ENCODE measurements at regions not wholly inside any gene's neighbourhood (a gene's known extent, or its start where the extent isn't known, plus 50 kb on each side); places are given as distances from the start of the nearest gene placed in this dataset.

GRCh38 chr3:95588473-95588872 lies 1225.9 kb upstream of the EPHA6 start:
- no TSS peak for BruUV-seq (replicated peaks)
- DNase-seq (ENCODE audit: extremely low read depth in 1 of 4, low spot score in 3 of 4) (no peak), ATAC-seq (no peak), FAIRE-seq (no peak)
- H3K4me1 ChIP-seq (replicated peaks in 1 of 2; ENCODE audit: control insufficient read depth in 2 of 2, insufficient read depth in 2 of 2, low read length in 2 of 2): no peaks in the 10 kb centered on the region
- no peaks in the 10 kb centered on the region for H3K36me3 ChIP-seq (ENCODE audit: control insufficient read depth, insufficient read depth, low read length)
- TF ChIP-seq CBX5 (IDR thresholded peaks at IDR 0.05; ENCODE audit: borderline replicate concordance, low read depth) (no peak), CBX3 (IDR thresholded peaks at IDR 0.05; ENCODE audit: borderline replicate concordance in 1 of 2, low read length in 2 of 2) (no peak), PATZ1 (CRISPR knock-in tag; IDR thresholded peaks at IDR 0.05; ENCODE audit: borderline replicate concordance) (no peak), FUS (optimal IDR thresholded peaks at IDR 0.05; ENCODE audit: low read depth, low read length) (no peak), PTRF (tag; IDR thresholded peaks at IDR 0.05) (no peak), SMAD2 (IDR thresholded peaks at IDR 0.05; ENCODE audit: low read depth, low read length) (no peak), HNRNPH1 (optimal IDR thresholded peaks at IDR 0.05; ENCODE audit: low read depth, low read length) (no peak), ZNF407 (IDR thresholded peaks at IDR 0.05; ENCODE audit: low read depth) (no peak), MAZ (CRISPR knock-in tag; conservative IDR thresholded peaks at IDR 0.05 in 1 of 2, IDR thresholded peaks at IDR 0.05 in 1 of 2) (no peak), HSF4 (CRISPR knock-in tag; IDR thresholded peaks at IDR 0.05; ENCODE audit: borderline replicate concordance) (no peak)
- TF ChIP-seq, protein P1, sequence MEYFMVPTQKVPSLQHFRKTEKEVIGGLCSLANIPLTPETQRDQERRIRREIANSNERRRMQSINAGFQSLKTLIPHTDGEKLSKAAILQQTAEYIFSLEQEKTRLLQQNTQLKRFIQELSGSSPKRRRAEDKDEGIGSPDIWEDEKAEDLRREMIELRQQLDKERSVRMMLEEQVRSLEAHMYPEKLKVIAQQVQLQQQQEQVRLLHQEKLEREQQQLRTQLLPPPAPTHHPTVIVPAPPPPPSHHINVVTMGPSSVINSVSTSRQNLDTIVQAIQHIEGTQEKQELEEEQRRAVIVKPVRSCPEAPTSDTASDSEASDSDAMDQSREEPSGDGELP (CRISPR knock-in tag; IDR thresholded peaks at IDR 0.05; ENCODE audit: borderline replicate concordance): no peak
- ChIA-PET POLR2A (interaction anchor here (0.6 kb wide), 1 partner anchor 25 kb away, joined by 4 read pairs; no protein-coding TSS in a partner anchor), CTCF (ENCODE audit: low intra/inter-chr PET ratio) (no interaction called here)
- H3K9me3 ChIP-seq (replicated peaks; ENCODE audit: control insufficient read depth, insufficient read depth, low read depth, low read length): no peaks in the 10 kb centered on the region
- H3K4me3 ChIP-seq: no peak overlapping the region
- in situ Hi-C loops (cut with MboI) (no loop called here), intact Hi-C loops (cut with micrococcal nuclease) (no loop called here)
- no peaks in the 10 kb centered on the region for H3K27me3 ChIP-seq (ENCODE audit: control insufficient read depth in 2 of 2, insufficient read depth in 2 of 2, low read length in 2 of 2)
- H2AFZ ChIP-seq (ENCODE audit: low read depth, low read length): no peak overlapping the region
- 0% methylated on average over 1 of the region's 13 CpGs for WGBS (ENCODE audit: insufficient coverage, low coverage, missing lambda C conversion rate)
- no peak overlapping the region for H3K27ac ChIP-seq (ENCODE audit: extremely low read depth, low read depth, low read length)
- H3K9ac ChIP-seq (ENCODE audit: insufficient read depth in 1 of 2, low read depth in 2 of 2, low read length in 2 of 2): no peak overlapping the region
- H3K4me2 ChIP-seq (ENCODE audit: insufficient read depth, low read length): no peak overlapping the region
- H3K79me2 ChIP-seq (ENCODE audit: control insufficient read depth, insufficient read depth, low read length): no peaks in the 10 kb centered on the region
- no peaks in the 10 kb centered on the region for H4K20me1 ChIP-seq (replicated peaks; ENCODE audit: control insufficient read depth, insufficient read depth, low read length)
- H3K9me1 ChIP-seq (ENCODE audit: control insufficient read depth, insufficient read depth, low read length): no peaks in the 10 kb centered on the region

Data from K562 (cell line).